ENCODE measurements at regions not wholly inside any gene's neighbourhood (a gene's known extent, or its start where the extent isn't known, plus 50 kb on each side); places are given as distances from the start of the nearest gene placed in this dataset.

DNA sequence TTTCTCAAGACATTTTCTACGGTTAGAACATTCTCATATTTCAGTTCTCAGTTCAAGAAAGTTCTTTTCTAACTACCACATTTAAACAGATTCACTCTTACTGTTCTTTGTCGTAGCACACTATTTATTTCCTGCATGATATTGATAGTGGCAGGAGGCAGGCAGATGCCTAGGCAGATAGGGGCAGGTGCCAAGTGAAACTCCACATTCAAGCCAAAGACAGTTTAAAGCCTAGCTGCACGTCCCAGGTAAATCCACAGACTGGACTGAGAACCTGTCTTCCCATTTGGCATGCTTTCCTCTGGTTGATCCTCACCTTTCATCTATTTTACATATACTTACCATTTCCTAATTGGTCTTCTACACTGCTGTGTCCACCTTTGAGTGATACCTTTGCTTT is 359.3 kb downstream of the TMX3 start:
- intact Hi-C loops (cut with DNase I), result no loop called here
- Histone ChIP-seq H3K9me3 (ENCODE audit: control insufficient read depth, low read length) (peaks cover 3% of the 10 kb centered on the region), H3K27me3 (ENCODE audit: control insufficient read depth in 1 of 2, insufficient read depth in 2 of 2, low read length in 1 of 2) (no peaks in the 10 kb centered on the region), H3K36me3 (ENCODE audit: control insufficient read depth in 1 of 2, insufficient read depth in 2 of 2, low read length in 1 of 2) (no peaks in the 10 kb centered on the region), H3K4me1 (ENCODE audit: control insufficient read depth in 1 of 2, insufficient read depth in 2 of 2, low read length in 2 of 2) (no peaks in the 10 kb centered on the region), H3K4me3 (ENCODE audit: low read length in 2 of 2) (no peak overlapping the region), H3K27ac (ENCODE audit: low read depth in 1 of 2, low read length in 2 of 2) (no peak overlapping the region)
- no peak for DNase-seq
- ATAC-seq (ENCODE audit: low FRiP score), result no peak
- 50 to 54% methylated on average over 3 of the region's 3 CpGs for WGBS, 2 donors

DNA sequence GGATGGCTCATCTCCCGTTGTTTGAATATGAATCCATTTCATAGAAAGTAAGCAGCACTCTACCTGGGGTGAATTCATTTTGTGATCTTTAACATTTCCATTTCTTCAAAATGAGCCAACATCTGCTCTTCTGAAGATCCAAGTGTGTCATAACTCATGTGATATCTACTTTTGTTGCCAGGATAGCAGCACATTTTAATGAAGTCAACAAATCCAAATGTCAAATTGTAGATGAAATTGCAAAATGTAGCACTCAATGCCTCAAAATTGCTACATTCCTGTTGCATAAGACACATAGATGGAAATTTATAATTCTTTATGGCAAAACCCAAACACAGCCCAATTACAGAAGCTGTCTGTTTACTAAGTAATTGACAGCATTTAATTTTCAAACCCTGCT is 360.7 kb downstream of the TMX3 start:
- intact Hi-C loops (cut with DNase I), result no loop called here
- Histone ChIP-seq H3K4me3 (ENCODE audit: low read length in 2 of 2) (no peak overlapping the region), H3K4me1 (ENCODE audit: control insufficient read depth in 1 of 2, insufficient read depth in 2 of 2, low read length in 2 of 2) (no peaks in the 10 kb centered on the region), H3K27me3 (ENCODE audit: control insufficient read depth in 1 of 2, insufficient read depth in 2 of 2, low read length in 1 of 2) (no peaks in the 10 kb centered on the region), H3K9me3 (ENCODE audit: control insufficient read depth, low read length) (peaks cover 3% of the 10 kb centered on the region), H3K36me3 (ENCODE audit: control insufficient read depth in 1 of 2, insufficient read depth in 2 of 2, low read length in 1 of 2) (no peaks in the 10 kb centered on the region), H3K27ac (ENCODE audit: low read depth in 1 of 2, low read length in 2 of 2) (no peak overlapping the region)
- ATAC-seq (ENCODE audit: low FRiP score) (no peak), DNase-seq (no peak)
- 96 to 100% methylated on average over 1 of the region's 1 CpG for WGBS, 2 donors

DNA sequence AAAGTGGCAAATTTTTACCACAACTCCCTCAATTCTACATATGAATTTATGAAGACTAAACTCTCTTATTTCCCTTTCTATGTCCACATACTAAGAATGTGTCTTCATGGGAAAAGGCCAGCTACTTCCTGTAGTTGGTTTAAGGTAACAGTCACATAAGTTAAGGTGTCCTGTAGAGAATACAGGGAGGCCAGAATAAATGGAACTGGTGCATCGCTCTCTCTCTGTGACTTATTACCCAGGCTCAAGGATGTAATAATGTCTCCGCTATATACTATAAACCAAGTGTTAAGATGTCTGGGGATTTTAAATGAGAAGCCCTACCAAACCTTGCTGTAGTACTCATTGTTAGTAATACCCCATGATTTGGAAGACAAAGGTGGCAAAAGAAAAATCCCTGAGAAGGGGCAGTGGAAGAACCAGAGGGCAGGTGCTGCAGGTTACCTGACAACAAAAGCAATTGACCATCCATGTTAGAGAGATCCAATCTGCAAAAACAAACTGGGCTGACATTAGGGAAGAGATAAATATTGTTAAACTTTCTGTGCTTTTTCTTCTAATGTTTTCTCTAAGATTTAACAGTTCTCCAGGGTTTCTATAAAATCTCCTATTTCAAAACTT is 372.8 kb downstream of the TMX3 start:
- DNase-seq (no peak), ATAC-seq (ENCODE audit: low FRiP score) (no peak)
- 98 to 100% methylated on average over 2 of the region's 2 CpGs for WGBS, 2 donors
- Histone ChIP-seq H3K36me3 (ENCODE audit: control insufficient read depth in 1 of 2, insufficient read depth in 2 of 2, low read length in 1 of 2) (no peaks in the 10 kb centered on the region), H3K27me3 (ENCODE audit: control insufficient read depth in 1 of 2, insufficient read depth in 2 of 2, low read length in 1 of 2) (no peaks in the 10 kb centered on the region), H3K27ac (ENCODE audit: low read depth in 1 of 2, low read length in 2 of 2) (no peak overlapping the region), H3K4me3 (ENCODE audit: low read length in 2 of 2) (no peak overlapping the region), H3K9me3 (ENCODE audit: control insufficient read depth, low read length) (no peaks in the 10 kb centered on the region), H3K4me1 (ENCODE audit: control insufficient read depth in 1 of 2, insufficient read depth in 2 of 2, low read length in 2 of 2) (no peaks in the 10 kb centered on the region)
- intact Hi-C loops (cut with DNase I), result no loop called here

DNA sequence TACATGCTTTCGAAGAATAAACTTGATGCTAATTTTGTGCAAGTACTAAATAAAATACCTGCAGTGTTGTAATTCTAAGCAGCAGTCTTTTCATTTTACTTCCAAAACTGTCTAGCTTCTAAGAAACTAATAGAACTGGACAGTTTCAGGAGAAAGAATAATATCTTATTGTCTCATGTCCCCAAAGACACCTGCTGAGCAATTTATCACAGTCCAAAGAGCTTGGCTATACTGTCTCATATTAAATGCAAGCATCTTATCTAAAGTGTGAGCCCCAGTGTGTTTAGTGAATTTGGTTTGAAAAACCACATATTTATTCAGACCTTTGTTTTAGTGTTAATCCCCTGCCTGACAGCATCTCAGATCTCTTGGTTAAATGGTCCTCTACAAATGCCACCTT is 374.3 kb downstream of the TMX3 start:
- no peaks in the 10 kb centered on the region for H3K9me3 ChIP-seq (ENCODE audit: control insufficient read depth, low read length)
- no peaks in the 10 kb centered on the region for H3K27me3 ChIP-seq (ENCODE audit: control insufficient read depth in 1 of 2, insufficient read depth in 2 of 2, low read length in 1 of 2)
- no peak for DNase-seq
- intact Hi-C loops (cut with DNase I), result no loop called here
- 96 to 100% methylated on average over 1 of the region's 1 CpG for WGBS, 2 donors
- no peaks in the 10 kb centered on the region for H3K36me3 ChIP-seq (ENCODE audit: control insufficient read depth in 1 of 2, insufficient read depth in 2 of 2, low read length in 1 of 2)
- no peak overlapping the region for H3K27ac ChIP-seq (ENCODE audit: low read depth in 1 of 2, low read length in 2 of 2)
- H3K4me1 ChIP-seq (ENCODE audit: control insufficient read depth in 1 of 2, insufficient read depth in 2 of 2, low read length in 2 of 2), result no peaks in the 10 kb centered on the region
- no peak overlapping the region for H3K4me3 ChIP-seq (ENCODE audit: low read length in 2 of 2)
- ATAC-seq (ENCODE audit: low FRiP score), result no peak

DNA sequence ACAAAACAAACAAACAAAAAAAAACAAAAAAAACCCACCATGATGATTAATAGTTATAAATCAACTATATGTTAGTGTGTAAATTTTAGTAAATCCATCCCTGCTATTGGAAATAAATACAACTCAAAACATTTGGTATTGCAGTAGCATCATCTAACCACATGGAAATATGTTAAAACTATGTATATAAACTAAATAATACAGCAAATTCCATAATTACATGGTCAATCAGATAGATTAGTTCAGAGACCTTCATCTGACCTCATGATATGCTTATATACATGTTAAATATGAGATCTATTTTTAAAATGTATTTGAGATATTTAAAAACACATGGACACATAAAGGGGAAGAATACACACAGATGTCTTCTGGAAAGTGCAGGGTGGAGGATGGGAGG is 384.2 kb downstream of the TMX3 start:
- ATAC-seq (ENCODE audit: low FRiP score) (no peak), DNase-seq (no peak)
- intact Hi-C loops (cut with DNase I), result no loop called here
- Histone ChIP-seq H3K4me3 (ENCODE audit: low read length in 2 of 2) (no peak overlapping the region), H3K27me3 (ENCODE audit: control insufficient read depth in 1 of 2, insufficient read depth in 2 of 2, low read length in 1 of 2) (no peaks in the 10 kb centered on the region), H3K36me3 (ENCODE audit: control insufficient read depth in 1 of 2, insufficient read depth in 2 of 2, low read length in 1 of 2) (no peaks in the 10 kb centered on the region), H3K9me3 (ENCODE audit: control insufficient read depth, low read length) (no peaks in the 10 kb centered on the region), H3K4me1 (ENCODE audit: control insufficient read depth in 1 of 2, insufficient read depth in 2 of 2, low read length in 2 of 2) (no peaks in the 10 kb centered on the region), H3K27ac (ENCODE audit: low read depth in 1 of 2, low read length in 2 of 2) (no peak overlapping the region)

DNA sequence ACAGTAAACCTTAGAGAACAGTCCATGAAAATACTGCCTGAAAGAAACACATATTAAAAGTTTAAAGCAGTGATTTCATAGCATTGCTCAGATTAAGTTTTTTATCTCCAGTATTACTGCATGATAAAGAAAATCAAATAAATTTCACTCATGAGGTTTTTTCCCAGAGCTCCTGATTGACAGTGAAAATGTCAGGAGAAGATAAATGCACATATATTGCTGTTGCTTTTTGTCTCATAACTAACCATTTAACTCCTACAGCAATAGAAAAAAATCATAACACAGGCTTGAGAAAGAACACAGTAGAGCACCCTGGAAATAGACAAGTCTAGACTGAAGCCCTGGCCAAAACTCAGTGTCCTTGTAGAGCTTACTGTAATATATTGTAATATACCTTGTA is 391.0 kb downstream of the TMX3 start:
- intact Hi-C loops (cut with DNase I), result no loop called here
- no peaks in the 10 kb centered on the region for H3K36me3 ChIP-seq (ENCODE audit: control insufficient read depth in 1 of 2, insufficient read depth in 2 of 2, low read length in 1 of 2)
- DNase-seq, result no peak

DNA sequence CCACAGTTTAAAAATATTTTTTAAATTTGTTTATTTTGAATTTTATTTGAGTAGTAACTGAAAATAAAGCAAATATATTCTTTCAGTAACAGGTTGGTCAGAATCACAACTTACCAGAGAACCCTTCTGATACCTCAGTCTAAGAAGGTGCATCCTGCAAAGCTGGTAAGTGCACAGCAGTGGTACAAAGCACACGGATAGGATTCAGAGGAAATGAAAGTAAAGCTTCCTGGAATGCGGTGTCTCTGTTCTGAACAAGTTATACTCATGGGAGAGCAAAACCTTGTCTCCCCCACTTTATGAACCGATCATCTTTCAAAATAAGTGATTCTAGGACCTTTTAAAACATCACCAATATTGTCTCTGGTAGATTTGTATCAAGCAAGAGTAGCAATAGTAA is 398.3 kb downstream of the TMX3 start:
- H3K36me3 ChIP-seq (ENCODE audit: control insufficient read depth in 1 of 2, insufficient read depth in 2 of 2, low read length in 1 of 2), result no peaks in the 10 kb centered on the region
- DNase-seq (no peak), ATAC-seq (ENCODE audit: low FRiP score) (no peak)
- no peaks in the 10 kb centered on the region for H3K4me1 ChIP-seq (ENCODE audit: control insufficient read depth in 1 of 2, insufficient read depth in 2 of 2, low read length in 2 of 2)
- intact Hi-C loops (cut with DNase I), result no loop called here
- H3K4me3 ChIP-seq (ENCODE audit: low read length in 2 of 2), result no peak overlapping the region
- WGBS, 2 donors, result 70 to 77% methylated on average over 3 of the region's 3 CpGs
- H3K27ac ChIP-seq (ENCODE audit: low read depth in 1 of 2, low read length in 2 of 2), result no peak overlapping the region
- H3K9me3 ChIP-seq (ENCODE audit: control insufficient read depth, low read length), result no peaks in the 10 kb centered on the region
- H3K27me3 ChIP-seq (ENCODE audit: control insufficient read depth in 1 of 2, insufficient read depth in 2 of 2, low read length in 1 of 2), result no peaks in the 10 kb centered on the region

More for the DNA sequence above, 391.0 kb downstream of the TMX3 start:
- Histone ChIP-seq H3K27ac (ENCODE audit: low read depth in 1 of 2, low read length in 2 of 2) (no peak overlapping the region), H3K4me3 (ENCODE audit: low read length in 2 of 2) (no peak overlapping the region), H3K9me3 (ENCODE audit: control insufficient read depth, low read length) (no peaks in the 10 kb centered on the region), H3K27me3 (ENCODE audit: control insufficient read depth in 1 of 2, insufficient read depth in 2 of 2, low read length in 1 of 2) (no peaks in the 10 kb centered on the region), H3K4me1 (ENCODE audit: control insufficient read depth in 1 of 2, insufficient read depth in 2 of 2, low read length in 2 of 2) (no peaks in the 10 kb centered on the region)
- no peak for ATAC-seq (ENCODE audit: low FRiP score)

DNA sequence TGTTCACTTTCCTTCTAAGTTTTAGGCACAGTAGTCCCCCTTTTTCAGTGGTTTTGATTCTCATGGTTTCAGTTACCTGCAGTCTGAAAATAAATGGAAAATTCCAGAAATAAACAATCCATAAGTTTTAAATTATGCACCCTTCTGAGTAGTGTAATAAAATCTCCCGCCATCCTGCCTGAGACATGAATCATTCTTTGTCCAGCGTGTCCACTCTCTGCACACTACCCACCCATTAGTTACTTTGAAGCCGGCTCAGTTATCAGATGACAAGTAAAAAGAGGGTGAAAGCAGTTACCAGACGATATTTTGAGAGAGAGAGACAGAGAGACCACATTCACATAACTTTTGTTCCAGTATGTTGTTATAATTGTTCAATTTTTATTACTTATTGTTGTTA is 400.5 kb downstream of the TMX3 start:
- 76 to 82% methylated on average over 4 of the region's 4 CpGs for WGBS, 2 donors
- Histone ChIP-seq H3K27me3 (ENCODE audit: control insufficient read depth in 1 of 2, insufficient read depth in 2 of 2, low read length in 1 of 2) (no peaks in the 10 kb centered on the region), H3K4me1 (ENCODE audit: control insufficient read depth in 1 of 2, insufficient read depth in 2 of 2, low read length in 2 of 2) (no peaks in the 10 kb centered on the region), H3K4me3 (ENCODE audit: low read length in 2 of 2) (no peak overlapping the region), H3K36me3 (ENCODE audit: control insufficient read depth in 1 of 2, insufficient read depth in 2 of 2, low read length in 1 of 2) (no peaks in the 10 kb centered on the region), H3K9me3 (ENCODE audit: control insufficient read depth, low read length) (no peaks in the 10 kb centered on the region), H3K27ac (ENCODE audit: low read depth in 1 of 2, low read length in 2 of 2) (no peak overlapping the region)
- ATAC-seq (ENCODE audit: low FRiP score) (no peak), DNase-seq (no peak)
- intact Hi-C loops (cut with DNase I), result no loop called here

DNA sequence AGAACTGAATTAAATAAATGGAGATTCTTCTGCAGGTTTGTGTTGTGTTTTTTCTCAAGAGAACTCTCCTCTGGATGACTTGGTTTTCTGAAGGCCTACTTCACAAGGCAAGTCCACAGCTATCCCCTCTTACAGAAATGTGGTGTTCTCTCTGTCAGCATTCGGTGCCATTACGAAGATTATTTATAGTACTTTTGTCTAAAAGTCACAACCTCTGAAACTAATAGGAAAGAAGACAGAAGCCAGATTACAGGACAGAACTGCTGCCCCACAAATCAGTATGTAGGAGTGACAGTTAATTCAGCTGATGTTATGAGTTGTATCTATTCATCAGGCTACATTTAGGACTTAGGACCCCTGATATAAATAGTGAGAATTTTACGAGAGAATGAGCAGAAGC is 413.5 kb downstream of the TMX3 start:
- DNase-seq, result no peak
- no peak overlapping the region for H3K27ac ChIP-seq (ENCODE audit: low read depth in 1 of 2, low read length in 2 of 2)
- H3K27me3 ChIP-seq (ENCODE audit: control insufficient read depth in 1 of 2, insufficient read depth in 2 of 2, low read length in 1 of 2), result no peaks in the 10 kb centered on the region
- H3K4me3 ChIP-seq (ENCODE audit: low read length in 2 of 2), result no peak overlapping the region
- no peaks in the 10 kb centered on the region for H3K4me1 ChIP-seq (ENCODE audit: control insufficient read depth in 1 of 2, insufficient read depth in 2 of 2, low read length in 2 of 2)
- WGBS, 2 donors, result 92 to 93% methylated on average over 3 of the region's 3 CpGs
- no peak for ATAC-seq (ENCODE audit: low FRiP score)
- H3K9me3 ChIP-seq (ENCODE audit: control insufficient read depth, low read length), result peaks cover 1% of the 10 kb centered on the region
- H3K36me3 ChIP-seq (ENCODE audit: control insufficient read depth in 1 of 2, insufficient read depth in 2 of 2, low read length in 1 of 2), result no peaks in the 10 kb centered on the region
- intact Hi-C loops (cut with DNase I), result no loop called here

Data from aorta (tissue), 5 donors.